Stomach (tissue), 4 donors: ENCODE measurements at regions not wholly inside any gene's neighbourhood (a gene's known extent, or its start where the extent isn't known, plus 50 kb on each side); places are given as distances from the start of the nearest gene placed in this dataset.

Experiments
- CTCF ChIP-seq, 7 experiments: fragments of 450-650 bp in 4 of 7; fragments of 200-600 bp in 3 of 7; sonication (generic) in 3 of 7; IDR thresholded peaks; one replicate each; pipeline ENCODE4 v1.5.1; 2016 to 2019; ENCODE audit warnings: antibody characterized with exemption in 7 of 7, control low read depth in 2 of 7, mild to moderate bottlenecking in 1 of 7
- EP300 ChIP-seq: sonication (generic); formaldehyde crosslinking; IDR thresholded peaks from one replicate; pipeline ENCODE4 v1.6.1; 2017; ENCODE audit warnings: antibody characterized with exemption

- no peak for TF ChIP-seq CTCF (IDR thresholded peaks at IDR 0.05)
- TF ChIP-seq EP300: no peak
These were observed 502.3 kb downstream of the TBC1D4 start for GRCh38 chr13:74979703-74980102.
